AG08395 (cell line): ENCODE measurements at regions not wholly inside any gene's neighbourhood (a gene's known extent, or its start where the extent isn't known, plus 50 kb on each side); places are given as distances from the start of the nearest gene placed in this dataset.

Experiments
- DNase-seq: peaks from one replicate; pipeline ENCODE4 v3.0.0; 2012; ENCODE audit warnings: mixed read lengths, low spot score

DNA sequence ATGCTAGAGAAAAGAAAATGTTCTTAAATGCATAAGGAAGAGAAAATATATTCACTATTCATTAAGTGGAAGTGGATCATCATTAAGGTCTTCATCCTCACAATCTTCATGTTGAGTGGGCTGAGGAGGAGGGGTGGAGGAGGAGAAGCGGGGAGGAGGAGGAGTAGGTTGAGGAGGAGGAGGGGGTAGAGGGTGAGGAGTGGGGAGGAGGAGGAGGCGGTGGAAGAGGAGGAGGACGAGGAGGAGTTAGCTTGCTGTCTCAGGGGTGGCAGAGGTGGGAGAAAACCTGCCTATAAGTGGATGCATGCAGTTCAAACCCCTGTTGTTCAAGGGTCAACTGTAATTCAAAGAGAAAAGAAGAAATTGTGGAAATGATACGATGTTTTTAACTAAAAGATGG, 71.6 kb downstream of the MYEOV start:
- DNase-seq = no peak

- no peak for DNase-seq
Measured at GRCh38 chr11:69366591-69366990, 72.6 kb downstream of the MYEOV start.

DNA sequence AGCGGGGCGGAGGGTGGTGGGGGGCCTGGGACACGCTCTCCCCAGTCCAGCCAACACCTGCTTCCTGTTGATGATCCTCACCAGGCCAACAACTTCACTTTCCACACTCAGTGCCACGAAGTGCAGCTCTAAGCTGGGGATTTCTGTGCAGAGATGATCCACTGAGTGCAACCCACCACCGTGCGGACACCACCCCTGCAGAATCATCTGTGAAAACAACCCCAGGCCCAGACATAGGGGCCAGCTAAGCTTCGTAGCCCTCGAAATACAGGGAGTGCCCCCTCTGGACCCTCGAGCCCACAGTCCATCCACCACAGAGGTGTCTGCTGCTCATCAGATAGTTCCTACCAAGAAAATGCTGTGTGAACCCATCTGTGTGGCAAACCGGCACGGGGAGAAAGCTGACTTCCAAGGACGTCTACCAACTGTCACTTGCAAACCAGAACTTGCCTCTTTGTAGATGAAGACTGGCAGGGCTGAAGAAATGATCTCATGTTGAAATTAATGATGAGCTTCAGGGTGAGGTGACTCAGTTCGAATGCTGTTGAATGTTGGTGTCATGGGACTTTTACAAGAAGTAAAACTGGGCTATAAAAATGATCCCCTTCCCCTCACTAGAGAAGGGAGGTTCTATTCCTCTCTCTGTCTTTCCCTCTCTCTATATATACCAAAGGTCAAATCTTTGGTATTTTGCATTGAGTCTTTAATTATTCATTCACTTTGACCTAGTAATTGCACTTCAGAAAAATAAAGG, 73.4 kb downstream of the MYEOV start:
- DNase-seq = no peak

DNA sequence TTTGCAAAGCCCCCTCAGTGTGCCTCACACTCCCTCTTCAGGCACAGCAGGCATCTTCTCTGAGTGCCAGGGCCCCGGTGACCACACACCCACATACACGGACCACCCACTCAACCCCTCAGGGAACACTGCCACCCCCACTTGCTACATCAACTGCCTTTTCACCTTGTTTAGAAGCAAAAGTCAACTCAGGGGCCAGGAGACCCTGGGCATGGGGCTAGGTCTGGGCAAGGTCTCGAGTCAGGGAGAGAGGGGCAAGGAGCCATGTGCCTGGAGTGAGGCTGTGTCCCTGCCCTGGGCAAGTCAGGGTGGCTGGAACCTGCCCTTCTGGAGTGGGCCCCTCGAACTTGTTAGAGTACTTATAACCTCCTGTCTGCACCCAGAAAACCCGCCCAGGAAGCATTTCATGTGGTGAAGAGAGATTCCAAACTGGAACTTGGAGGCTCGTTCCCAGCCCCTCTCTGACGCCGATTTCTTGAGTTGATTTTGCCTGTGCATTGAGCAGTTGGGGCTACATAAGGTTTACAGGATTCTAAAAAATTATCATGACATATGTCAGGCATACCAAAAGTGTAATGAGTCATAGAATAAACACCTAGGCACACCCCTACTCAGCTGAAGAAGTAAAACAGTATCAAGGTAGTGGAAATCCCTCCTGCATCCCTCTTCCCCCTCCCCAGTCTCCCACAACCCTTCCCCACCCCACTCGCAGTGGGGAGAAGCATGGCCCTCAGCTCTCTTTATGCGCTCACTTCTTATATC, 74.3 kb downstream of the MYEOV start:
- DNase-seq = no peak

DNA sequence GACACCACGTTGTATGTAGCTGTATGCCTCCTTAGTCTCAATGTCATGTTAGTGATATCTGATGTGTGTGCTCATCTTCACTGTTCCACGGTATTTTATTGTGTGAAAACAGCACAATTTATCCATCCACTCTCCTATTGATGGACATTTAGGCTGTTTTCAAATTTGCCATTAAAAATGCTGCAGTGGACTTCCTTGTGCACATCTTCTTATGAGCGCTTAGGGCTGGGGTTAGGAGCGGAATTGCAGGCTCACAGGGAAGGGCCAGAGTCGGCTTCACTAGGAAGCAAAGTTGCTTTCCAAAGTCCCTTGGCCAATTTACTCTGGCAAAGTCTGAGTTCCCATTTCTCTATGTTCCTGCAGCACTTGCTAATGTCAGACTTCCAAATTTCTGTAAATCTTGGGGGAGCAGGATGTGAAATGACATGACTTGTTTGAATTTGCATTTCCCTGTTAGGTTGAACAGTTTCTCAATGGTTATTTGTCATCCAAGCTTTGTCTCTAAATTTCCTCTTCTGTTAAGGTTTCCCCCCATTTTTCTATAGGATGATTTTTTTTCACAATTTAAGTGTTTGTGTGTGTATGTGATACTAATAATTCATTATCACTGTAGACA, 75.4 kb downstream of the MYEOV start:
- no peak for DNase-seq

GRCh38 chr11:69369945-69370344, 76.0 kb downstream of the MYEOV start:
- no peak for DNase-seq

GRCh38 chr11:69370984-69371709, 77.2 kb downstream of the MYEOV start:
- DNase-seq = no peak

DNA sequence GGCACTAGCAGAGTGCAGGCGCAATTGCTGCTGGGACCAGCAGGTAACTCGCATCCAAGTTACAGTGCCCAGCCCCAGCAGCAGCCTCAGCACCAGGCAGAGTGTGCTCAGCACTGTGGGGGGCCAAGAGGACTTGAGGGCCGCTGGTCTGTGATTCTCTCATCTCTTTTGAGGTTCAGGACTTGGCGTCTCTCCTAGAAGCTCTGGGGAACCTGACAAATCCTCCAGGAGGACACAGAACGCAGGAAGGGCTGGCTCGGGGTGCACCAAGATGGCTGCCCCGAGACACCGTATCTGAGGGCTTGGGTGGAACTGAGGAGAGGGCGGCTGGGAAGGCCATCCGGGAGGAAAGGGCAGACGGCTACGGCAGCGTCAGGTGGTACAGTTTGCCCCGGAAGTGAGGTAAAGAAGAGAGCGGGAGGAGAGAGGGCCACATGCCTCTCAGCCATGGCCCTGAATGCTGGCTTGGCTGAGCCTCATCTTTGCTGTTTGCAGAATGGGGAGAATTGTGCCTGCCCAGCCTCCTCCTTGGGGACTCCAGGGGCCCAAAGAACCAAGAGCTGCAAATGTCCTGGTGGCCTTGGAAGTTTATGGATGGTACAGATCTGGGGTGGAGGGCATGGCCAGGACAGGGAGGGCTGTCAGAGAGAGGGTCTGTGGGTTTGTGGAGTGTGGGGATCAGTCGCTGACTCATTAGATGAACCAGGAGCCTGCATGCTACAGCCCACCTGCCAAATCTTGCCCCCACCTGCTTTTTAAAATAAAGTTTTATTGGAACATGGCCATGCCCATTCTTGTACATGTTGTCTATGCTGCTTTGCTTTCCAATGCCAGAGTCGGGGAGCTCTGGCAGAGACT, 78.0 kb downstream of the MYEOV start:
- DNase-seq = no peak

- no peak for DNase-seq
Measured at GRCh38 chr11:69372589-69373250, 78.8 kb downstream of the MYEOV start.

GRCh38 chr11:69373251-69373635, 79.3 kb downstream of the MYEOV start:
- no peak for DNase-seq

GRCh38 chr11:69374110-69374945, 80.4 kb downstream of the MYEOV start:
- DNase-seq = no peak

DNA sequence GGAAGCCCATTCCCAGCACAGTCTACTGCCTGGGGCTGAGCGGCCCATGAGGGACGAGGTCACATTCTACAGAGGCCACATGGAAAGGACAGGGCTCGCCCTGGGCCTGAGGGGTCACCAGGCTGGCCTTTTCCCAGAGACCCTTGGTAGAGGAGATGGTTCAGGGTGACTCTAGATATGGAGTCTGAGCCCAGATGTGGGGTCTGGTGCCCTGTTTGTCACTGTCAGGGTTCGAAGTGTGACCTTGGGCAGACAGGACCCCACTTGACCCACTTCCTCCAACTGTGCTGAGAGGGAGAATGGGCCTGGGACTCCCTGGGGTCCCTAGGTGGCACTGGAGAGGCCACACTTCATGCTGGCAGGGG, 81.0 kb downstream of the MYEOV start:
- no peak for DNase-seq

- no peak for DNase-seq
Measured at GRCh38 chr11:69375316-69376154, 81.6 kb downstream of the MYEOV start.

- no peak for DNase-seq
Measured at GRCh38 chr11:69376155-69377028, 82.4 kb downstream of the MYEOV start.

- DNase-seq = no peak
Measured at GRCh38 chr11:69377029-69377952, 83.3 kb downstream of the MYEOV start.

GRCh38 chr11:69377953-69378302, 84.0 kb downstream of the MYEOV start:
- no peak for DNase-seq
